Iris pigment epithelial cell (primary cell): ENCODE measurements at regions not wholly inside any gene's neighbourhood (a gene's known extent, or its start where the extent isn't known, plus 50 kb on each side); places are given as distances from the start of the nearest gene placed in this dataset.
"Not testable (repeated sequence)": the region's sequence is repeated elsewhere in the genome, so short reads cannot be mapped to it uniquely, and the experiment has no call there.

Source experiments
- DNase-seq: peaks from one replicate; pipeline ENCODE4 v3.0.0-alpha.2; 2011; ENCODE audit warnings: low read depth

DNA sequence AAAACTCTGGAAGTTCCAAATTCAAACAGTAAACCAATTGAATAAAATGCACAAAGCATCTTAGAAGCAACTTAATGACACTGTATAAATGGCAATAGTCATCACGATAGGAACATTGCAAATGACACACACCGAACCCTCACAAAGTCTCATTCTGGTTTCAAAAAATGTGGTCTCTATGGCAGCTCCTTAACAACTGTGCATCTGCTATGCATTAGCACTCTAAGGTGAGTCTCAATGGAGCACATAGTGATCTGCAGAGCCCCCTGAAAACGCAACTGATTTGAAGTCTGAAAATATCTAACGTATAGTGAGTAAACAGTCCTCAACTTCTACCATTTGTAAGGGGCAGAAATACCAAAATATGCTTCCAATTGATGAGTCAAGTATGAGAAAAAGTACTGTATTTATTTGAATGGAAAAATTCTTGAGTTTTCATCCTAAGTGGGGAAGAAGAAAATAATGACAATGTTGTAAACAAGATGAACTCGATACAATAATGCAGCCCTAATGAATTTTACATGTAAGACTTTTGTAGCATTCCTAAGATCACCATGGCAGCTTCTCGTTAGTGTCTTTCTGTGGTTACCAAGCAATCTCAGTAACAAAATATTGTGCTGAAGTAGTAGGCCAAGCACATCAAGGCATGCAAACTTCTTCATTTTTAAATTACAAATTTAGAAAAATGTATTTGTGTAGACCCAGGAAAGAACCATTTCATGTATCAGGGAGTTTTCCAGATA, 517.5 kb upstream of the FAM174A start:
- no peak for DNase-seq

DNA sequence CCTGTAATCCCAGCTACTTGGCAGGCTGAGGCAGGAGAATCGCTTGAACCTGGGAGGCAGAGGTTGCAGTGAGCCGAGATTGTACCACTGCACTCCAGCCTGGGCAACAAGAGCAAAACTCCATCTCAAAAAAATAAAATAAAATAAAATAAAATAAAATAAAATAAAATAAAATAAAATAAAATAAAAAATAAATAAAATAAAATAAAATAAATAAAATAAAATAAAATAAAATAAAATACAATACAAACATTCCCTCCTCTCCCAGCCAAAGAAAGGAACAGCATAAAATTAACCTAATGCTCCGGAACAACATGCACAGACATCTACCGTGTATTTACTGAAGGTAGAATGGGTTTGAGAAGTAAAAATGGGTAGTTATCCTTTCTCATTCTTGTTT, 521.9 kb upstream of the FAM174A start:
- not testable (repeated sequence) for DNase-seq

DNA sequence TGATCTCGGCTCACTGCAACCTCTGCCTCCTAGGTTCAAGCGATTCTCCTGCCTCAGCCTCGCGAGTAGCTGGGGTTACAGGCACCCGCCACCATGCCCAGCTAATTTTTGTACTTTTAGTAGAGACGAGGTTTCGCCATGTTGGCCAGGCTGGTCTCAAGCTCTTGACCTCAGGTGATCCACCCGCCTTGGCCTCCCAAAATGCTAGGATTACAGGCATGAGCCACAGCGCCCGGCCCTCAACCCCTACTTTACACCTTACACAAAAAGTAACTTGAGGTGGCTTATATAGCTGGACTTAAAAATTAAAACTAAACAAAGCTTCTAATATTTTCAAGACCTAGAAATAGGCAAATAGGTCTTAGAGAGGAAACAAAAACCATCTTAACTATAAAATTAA, 524.0 kb upstream of the FAM174A start:
- not testable (repeated sequence) for DNase-seq

DNA sequence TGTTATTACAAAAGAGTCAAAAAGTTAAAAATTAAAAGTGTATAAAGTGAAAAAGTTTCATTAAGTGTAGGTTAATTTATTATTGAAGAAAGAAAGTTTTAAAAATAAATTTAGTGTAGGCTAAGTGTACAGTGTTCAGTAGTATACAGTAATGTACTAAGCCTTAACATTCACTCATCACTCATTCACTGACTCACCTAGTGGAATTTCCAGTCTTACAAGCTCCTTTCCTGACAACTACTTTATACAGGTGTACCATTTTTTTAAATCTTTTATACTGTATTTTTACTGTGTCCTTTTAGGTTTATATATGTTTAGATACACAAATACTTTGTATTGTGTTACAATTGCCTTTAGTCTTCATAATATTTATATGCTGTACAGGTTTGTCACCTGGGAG, 530.2 kb upstream of the FAM174A start:
- no peak for DNase-seq

DNA sequence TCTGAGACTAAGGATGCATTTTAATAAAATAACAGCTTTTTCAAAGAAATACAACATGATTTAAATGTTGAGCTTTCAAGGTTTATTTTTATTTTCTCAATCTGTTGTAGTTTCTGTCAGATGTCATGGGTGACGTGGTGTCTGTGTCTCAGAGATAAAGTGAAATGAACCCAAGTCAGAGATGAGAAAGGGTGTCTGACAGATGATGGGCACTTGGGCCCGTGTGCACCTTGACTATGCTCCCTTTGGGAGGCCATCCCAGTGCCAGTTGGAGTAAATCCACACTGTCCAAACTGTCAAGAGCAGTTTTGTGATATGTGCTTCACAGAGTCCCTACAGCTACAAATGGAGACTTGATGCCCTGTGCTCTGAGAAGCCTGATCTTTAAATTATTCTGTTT, 536.9 kb upstream of the FAM174A start:
- DNase-seq: no peak

DNA sequence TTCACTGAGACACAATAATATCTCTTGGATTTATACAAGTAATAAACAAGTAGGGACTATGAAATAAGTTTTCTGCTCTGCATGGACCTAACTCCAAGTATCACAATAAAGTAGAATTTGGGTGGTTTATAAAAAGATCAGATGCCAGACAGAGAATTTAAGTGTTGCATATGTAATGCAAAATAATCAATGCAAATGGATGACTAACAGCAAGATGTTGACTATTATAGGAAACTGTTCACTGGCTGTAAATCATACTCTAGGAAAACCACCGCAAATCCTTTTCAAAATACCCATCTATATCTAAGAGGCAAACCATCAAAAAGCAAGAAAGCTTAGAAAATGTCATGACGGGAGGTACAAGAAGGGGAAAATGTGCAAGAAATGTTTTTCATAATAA, 539.8 kb upstream of the FAM174A start:
- DNase-seq: no peak

DNA sequence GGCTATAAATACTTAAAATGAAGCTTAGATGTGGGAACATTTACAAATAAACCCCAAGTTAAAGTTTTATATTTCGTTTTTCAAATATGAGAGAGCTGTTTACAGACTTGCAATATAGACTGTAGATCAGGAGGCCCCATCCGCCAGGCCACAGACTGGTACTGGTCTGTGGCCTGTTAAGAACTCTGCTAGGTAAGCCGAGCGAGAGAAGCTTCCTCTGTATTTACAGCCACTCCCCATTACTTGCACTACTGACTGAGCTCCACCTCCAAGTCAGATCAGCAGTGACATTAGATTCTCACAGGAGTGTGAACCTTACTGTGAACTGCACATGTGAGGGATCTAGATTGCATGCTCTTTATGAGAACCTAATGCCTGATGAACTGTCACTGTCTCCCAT, 561.4 kb upstream of the FAM174A start:
- DNase-seq: no peak

DNA sequence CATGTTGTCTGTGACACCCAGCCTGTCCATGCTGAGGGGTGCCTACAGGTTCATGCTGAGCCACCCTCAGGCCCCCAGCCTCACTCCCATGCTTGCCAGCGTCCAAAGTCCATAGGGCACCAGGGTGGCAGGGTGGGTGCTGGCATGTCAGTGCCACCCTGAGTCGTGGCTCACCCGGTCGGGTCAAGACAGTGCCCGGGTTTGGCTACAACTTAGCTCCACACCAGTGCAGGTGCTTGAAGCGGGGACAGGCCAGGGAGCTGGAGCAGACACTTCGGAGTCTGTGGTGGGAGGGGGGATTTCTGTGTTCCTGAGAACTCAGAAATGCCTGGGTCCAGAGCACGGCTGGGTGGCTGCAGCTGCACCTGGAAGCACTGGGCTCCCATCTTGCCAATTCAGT, 579.2 kb upstream of the FAM174A start:
- no peak for DNase-seq

DNA sequence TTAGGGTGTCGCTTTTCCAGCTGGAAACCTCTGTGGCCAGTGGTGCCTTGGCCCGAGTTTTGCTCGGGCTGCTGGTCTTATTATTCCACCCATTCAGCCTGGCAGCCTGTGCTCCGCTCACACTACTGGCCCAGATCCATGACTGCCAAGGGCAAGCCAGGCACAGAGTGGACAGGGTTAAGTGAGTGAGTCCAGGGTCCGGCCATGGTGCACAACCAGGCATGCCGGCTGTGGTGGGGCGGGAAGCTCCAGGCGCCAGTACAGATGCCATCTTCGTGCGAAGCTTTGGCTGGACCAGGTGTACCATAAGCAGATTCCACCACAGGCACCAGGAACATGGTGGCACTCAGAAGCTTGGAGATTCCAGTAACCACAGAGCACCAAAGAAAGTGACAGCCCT, 580.2 kb upstream of the FAM174A start:
- no peak for DNase-seq

DNA sequence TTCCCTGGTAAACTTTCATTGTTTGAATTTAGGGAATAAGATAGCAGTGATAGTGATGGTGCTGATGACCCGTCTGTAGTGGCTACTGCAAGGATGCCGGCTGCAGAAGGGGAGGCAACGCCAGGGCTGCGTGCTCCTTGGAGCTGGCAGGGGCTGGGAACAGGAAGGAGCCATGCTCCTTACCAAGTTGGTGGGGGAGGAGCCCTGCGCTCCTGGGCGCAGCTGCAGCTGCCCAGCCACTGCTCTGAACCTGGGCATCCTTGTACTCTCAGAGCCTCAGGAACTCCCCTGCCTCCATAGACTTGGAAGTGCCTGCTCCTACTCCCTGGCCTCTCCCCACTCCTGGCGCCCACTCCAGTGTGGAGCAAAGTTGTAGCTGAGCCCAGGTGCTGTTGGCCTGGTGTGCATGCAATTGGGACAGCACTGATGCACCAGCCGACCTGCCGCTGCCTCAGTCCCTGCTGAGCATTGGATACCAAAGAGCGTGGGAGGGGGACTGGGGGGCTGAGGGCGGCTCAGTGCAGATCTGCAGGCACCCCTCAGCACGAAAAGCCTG, 585.1 kb upstream of the FAM174A start:
- DNase-seq: no peak

DNA sequence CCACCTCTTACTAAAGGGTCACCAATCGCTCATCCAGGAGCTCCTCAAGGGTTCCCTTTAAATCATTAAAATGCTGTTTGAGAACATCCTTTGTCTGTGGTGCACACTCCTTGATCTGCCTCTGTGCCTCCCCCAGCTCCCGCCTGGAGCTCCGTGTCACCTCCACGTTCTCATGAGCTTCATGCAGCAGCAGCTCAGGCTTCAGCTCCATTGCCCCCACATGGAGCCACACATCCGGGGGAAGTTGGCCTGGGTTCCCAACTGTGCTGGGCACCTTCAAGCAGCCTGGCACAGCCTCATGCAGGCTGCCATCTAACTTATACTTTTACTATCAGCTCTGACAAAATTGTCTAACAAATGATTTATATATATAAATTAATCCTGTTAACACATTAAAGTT, 585.8 kb upstream of the FAM174A start:
- DNase-seq: no peak

DNA sequence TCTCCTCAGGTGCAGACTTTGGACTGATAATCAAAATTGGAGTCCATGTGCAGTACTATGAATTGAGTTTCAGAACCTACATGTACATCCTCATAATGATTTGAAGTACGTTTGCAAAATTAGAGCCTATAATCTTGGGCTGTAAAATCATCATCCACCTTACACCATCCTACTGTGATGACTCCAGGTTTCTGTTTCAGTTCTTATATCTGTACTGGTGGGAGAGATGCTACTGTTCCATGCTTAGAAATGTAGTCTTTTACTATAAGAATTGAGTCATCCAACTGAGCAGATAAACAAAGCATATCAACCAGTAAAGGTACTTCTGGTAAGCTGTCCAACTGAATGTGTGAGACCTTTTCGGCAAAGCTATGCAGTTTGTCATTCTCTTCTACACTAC, 586.3 kb upstream of the FAM174A start:
- no peak for DNase-seq

DNA sequence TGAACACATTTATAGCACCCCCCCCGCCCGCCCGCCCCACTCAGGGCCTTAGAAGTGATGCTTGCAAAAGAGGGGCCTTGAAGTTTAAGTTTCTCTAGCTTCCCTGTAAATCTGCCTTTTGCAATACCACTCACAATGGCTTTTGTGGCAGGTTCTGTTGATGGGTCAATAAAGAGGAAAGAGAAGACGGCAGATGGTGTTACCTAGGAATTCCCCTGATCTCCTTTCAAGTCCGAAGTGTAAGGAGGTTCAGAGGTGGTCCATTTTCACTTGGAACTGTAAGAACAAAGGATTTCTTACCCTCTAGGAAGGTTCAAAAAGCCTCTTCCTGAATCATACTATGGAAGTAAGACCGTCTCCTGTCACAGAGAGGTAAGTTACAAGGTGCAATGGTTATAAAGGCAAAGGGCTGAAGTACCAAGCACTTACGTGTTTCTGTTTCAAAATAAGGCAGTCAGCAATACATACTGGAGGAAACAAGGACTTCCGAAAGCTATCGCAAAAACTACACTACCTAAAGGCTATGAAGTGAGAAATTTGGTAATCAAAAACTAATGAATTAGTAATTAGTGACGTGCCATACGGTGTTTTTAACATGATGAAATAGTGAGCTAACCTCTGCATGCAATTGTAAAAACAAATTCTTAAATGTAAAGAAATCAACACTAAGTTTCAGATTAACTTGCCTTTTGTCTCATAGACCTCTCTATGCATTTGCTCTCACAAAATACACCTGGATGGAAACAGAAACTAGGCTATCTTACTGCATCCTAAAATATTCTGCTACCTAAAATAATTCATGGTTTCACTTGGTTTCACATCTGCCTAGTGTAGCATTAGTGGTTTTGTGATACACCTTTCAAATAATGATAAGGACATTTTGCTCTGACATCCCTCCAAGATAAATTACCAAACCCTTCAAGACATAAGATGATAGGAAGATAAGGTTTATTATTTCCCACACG, 589.4 kb upstream of the FAM174A start:
- DNase-seq: no peak

DNA sequence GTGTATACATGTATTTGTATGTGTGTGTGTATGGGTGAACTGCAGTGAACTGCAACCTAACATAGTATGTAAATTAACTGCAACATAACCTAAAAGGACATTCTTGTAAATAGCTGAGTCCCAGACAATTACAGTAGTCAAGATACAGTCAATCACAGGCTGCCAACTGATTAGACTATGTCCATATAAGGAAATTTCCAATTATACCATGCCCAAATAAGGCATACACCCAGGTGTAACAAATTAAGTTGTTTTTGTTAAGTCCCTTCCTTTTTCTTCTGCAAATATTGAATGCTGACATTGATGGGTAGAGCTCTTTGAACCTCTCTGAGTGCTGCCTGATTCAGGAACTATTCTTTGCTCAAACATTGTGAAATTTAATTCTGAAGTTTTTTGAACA, 594.6 kb upstream of the FAM174A start:
- no peak for DNase-seq

DNA sequence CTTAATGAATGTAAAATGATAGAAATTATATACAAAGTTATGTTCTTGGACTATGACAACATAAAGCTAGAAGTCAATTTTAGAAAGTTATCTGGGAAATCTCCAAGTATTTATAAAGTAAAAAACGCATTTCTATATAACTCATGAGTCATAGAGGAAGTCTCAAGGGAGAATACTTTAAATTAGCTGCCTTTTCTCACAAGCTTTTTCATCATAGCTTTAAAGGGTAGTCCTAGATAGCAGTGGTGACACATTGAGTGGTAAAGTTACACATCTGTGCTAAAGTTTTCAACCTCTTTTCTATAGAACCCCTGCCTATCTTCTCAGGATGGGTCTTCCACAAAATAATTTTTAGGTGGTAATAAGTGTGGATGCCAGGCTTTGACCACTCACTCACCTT, 598.3 kb upstream of the FAM174A start:
- no peak for DNase-seq

DNA sequence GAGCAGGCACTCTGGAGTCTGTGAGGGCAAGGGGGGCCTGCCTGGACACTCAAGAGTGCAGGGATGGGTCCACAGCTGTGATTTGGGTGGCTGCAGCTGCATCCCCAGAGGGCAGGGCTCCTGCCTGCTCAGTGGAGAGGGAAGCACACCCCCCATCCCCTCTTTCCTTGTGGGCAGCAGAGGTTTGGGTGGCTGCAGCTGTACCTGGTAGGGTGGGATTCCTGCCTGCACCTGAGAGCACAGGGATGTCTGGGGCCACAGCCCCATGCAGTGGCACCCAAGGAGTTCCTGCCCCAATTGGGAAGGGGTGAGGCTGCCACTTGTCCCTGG, 605.4 kb upstream of the FAM174A start:
- no peak for DNase-seq

DNA sequence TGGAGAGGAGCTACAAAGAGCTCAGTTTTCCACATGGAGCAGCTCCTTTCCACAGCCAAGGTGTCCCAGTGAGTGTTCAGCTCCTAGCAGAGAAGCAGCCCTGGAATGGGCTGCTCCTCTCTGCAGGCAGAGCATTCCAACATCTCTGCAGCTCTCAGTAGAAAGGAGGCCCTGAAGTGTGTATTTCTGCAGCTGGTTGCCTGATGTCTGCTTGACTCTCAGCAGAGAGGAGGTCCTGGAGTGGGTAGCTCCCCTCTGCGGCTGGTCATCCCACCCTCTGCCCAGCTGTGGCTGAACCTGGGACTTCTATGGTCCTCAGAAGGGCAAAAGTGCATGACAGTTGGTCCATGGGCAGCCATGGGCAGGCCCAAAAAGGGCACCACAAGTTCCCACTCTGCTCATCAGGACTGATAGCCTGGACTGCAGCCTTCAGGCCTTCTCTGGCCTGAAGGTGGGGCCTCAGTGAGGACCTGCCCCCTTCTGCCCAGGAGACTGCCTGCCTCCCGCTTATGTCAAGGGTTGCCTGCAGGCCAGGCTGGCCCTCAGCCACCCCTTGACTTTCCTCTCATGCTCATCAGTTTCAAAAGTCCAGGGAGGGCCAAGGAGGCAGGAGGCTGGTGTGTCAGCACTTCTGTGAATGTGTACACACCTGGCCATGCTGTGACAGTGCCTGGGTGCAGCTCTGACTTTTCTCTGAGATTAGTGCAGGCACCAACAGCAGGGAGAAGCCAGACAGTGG, 605.9 kb upstream of the FAM174A start:
- DNase-seq: no peak

DNA sequence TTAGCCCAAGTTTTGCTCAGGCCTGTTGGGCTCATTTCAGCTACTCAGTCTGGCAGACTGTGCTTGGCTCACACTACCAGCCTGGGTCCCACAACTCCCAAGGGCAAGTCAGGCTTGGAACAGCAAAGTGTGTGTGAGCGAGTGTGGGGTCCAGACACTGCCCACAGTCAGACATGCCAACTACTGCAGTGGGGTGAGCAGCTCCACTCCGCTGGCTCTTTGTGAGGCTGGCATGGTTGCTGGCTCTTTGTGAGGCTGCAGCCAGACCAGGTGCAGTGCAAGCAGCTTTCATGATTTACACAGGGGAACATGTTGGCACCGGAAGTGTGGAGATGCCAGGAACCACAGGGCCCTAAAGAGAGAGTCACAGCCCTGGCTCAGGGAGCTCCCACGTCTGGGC, 606.7 kb upstream of the FAM174A start:
- no peak for DNase-seq

DNA sequence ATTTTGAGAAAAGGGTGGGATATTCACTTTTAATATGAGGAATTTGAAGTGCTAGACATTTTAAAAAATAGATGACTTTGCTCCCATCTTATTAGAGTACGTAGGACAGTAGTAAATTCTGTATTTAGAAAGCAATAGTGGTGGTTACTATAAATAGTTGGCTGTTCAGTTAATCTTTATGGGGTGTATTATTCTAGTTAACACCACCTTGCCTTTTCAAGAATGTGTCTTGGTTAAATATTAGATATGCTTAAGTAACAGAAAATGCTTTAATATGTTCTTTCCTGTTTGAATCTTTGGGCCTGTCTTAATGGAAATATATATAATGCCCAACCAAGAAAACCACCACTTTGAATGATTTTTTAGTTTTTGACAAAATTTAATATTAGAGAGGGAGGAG, 608.7 kb upstream of the FAM174A start:
- no peak for DNase-seq

DNA sequence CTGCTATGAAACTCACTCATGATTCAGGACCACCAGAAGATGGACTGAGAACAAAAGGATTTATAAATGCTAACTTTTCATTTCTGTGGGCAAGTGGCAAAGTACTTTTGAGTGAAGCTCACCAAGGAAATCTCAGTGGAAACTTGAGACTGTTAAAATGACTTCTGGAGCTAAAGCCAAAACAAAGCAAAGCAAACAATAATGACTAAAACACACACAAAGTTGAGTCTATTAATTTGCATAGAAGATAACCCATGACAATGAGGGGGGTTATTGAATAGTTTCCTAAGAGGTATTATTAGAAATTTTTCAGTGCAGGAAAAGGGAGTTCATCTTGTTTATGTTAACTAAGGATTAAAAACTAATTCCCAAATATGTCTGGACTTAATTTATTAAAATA, 612.8 kb upstream of the FAM174A start:
- no peak for DNase-seq

DNA sequence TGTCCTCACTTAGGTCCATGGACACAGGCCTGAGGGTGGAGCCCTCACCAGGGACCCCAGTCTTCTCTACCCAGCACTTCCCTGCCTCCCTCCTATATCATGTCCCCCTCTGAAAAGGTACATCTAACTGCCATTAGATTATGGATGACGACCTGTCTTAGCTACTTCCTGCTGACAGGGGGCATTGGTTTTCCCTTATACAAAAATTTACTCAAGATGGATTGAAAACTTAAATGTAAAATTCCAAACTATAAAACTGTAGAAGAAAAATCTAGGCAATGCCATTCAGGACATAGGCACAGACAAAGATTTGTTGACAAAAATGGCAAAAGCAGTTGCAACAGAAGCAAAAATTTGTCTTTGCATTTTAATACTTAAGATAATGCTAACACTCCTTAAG, 623.2 kb upstream of the FAM174A start:
- no peak for DNase-seq

DNA sequence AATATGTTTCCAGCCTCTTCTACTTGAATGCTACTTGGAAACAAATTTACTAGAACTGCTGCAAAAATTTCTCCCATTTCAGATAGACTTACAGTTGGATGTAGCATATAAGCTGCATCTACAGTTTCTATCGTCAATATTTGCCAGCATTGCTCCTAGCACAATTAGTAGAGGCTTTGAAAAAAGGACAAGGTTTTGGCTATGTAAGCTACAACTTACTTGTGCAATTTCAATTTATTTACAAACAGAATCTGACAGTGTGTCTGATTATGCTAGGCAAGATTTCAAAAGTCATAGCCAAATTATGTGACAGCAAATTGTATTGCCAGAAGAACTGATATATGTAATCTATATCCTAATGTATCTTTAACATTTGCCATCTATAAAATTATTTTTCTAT, 628.4 kb upstream of the FAM174A start:
- DNase-seq: no peak

DNA sequence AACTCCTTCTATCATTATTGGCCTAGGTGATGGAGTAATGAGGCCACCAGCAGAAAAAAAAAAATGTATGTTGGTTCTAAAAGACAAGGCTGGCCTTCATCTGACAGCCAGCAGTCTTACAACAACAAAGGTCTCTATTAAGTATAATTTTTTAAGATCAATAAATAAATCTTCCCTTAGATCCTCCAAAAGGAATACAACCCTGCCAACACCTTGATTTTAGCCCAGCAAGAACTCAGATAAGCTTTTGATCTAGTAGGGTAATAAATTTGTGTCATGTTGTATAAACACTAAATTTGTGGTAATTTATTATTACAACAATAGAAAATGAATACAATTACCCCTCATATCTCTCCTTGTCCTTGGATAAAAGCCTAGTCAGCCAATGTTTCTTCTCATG, 633.2 kb upstream of the FAM174A start:
- no peak for DNase-seq
